BE2C (cell line): ENCODE measurements at regions not wholly inside any gene's neighbourhood (a gene's known extent, or its start where the extent isn't known, plus 50 kb on each side); places are given as distances from the start of the nearest gene placed in this dataset.
"Not testable (repeated sequence)": the region's sequence is repeated elsewhere in the genome, so short reads cannot be mapped to it uniquely, and the experiment has no call there.

Experiments used
- DNase-seq: peaks from one replicate; pipeline ENCODE4 v3.0.0-alpha.2; 2020
- H3K27me3 ChIP-seq: fragments of 250-450 bp; sonication (Bioruptor Pico); 2 replicates; pipeline ENCODE4 v1.5.1; 2020; ENCODE audit warnings: mild to moderate bottlenecking
- H3K36me3 ChIP-seq: fragments of 250-450 bp; sonication (Bioruptor Pico); 2 replicates; pipeline ENCODE4 v1.5.1; 2020; ENCODE audit warnings: mild to moderate bottlenecking
- H3K4me1 ChIP-seq: fragments of 250-450 bp; sonication (Bioruptor Pico); 2 replicates; pipeline ENCODE4 v1.5.1; 2020
- H3K4me3 ChIP-seq: 2 replicates; pipeline ENCODE4 v1.5.1; 2011; ENCODE audit warnings: low read depth, low read length
- H3K9me3 ChIP-seq: fragments of 250-450 bp; sonication (Bioruptor Pico); 2 replicates; pipeline ENCODE4 v1.5.1; 2020
- CTCF ChIP-seq: IDR thresholded peaks from 2 replicates; pipeline ENCODE4 v1.5.1; 2012; ENCODE audit warnings: mild to moderate bottlenecking, low read depth, low read length

- Histone ChIP-seq H3K4me3 (no peak overlapping the region), H3K36me3 (no peaks in the 10 kb centered on the region), H3K4me1 (no peaks in the 10 kb centered on the region), H3K9me3 (no peaks in the 10 kb centered on the region), H3K27me3 (no peaks in the 10 kb centered on the region)
- no peak for DNase-seq
- no peak for TF ChIP-seq CTCF
These were observed 1001.9 kb upstream of the NUDT12 start for GRCh38 chr5:104564530-104564929.

DNA sequence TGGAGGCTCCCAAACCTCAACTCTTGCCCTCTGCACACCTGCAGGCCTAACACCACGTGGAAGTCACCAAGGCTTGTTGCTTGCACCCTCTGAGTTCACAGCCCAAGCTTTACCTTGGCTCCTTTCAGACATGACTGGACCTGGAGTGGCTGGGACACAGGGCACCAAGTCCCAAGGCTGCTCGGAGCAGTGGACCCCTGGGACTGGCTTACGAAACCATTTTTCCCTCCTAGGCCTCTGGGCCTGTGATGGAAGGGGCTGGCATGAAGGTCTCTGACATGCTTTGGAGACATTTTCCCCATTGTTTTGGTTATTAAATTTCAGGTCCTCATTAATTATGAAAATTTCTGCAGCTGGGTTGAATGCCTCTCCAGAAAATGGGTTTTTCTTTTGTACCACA, 994.4 kb upstream of the NUDT12 start:
- Histone ChIP-seq H3K4me1 (no peaks in the 10 kb centered on the region), H3K36me3 (no peaks in the 10 kb centered on the region), H3K9me3 (no peaks in the 10 kb centered on the region; the same call in 1 of the 2 replicates), H3K4me3 (no peak overlapping the region), H3K27me3 (no peaks in the 10 kb centered on the region)
- DNase-seq, result no peak
- no peak for TF ChIP-seq CTCF

DNA sequence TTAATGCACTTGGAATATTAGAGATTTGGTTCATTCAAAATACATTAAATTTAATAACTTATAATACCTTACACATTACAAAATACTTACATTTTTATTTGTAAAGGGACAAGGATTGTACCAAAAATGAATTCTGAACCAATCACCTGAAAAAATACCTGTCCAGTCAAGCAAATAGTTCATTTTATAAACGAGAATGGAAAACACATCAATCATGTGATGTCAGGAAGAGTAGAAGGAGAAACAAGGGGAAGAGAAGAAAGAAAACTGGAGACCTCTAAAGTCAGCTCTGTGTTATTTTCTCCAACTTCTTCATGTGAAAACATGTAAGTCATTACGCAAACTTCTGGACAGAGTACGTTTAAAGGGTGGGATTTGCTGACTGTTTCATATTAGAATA, 989.0 kb upstream of the NUDT12 start:
- no peaks in the 10 kb centered on the region for H3K4me1 ChIP-seq
- no peak for TF ChIP-seq CTCF
- no peaks in the 10 kb centered on the region; the same call in 1 of the 2 replicates for H3K9me3 ChIP-seq
- H3K27me3 ChIP-seq, result no peaks in the 10 kb centered on the region
- H3K4me3 ChIP-seq, result no peak overlapping the region
- no peaks in the 10 kb centered on the region for H3K36me3 ChIP-seq
- no peak for DNase-seq

- not testable (repeated sequence) for H3K36me3 ChIP-seq, H3K4me3 ChIP-seq, DNase-seq, H3K9me3 ChIP-seq, H3K27me3 ChIP-seq, H3K4me1 ChIP-seq
These were observed 984.3 kb upstream of the NUDT12 start for GRCh38 chr5:104546871-104547270.

- H3K4me1 ChIP-seq, result peaks cover 11% of the 10 kb centered on the region; the same call in 1 of the 2 replicates
- no peak for TF ChIP-seq CTCF
- no peak for DNase-seq
- H3K27me3 ChIP-seq, result no peaks in the 10 kb centered on the region
- no peaks in the 10 kb centered on the region for H3K36me3 ChIP-seq
- H3K4me3 ChIP-seq, result no peak overlapping the region
- no peaks in the 10 kb centered on the region for H3K9me3 ChIP-seq
These were observed 978.7 kb upstream of the NUDT12 start for GRCh38 chr5:104541141-104541785.

- no peak for DNase-seq
- TF ChIP-seq CTCF, result no peak
- Histone ChIP-seq H3K27me3 (no peaks in the 10 kb centered on the region), H3K4me1 (peaks cover 11% of the 10 kb centered on the region; the same call in 1 of the 2 replicates), H3K9me3 (no peaks in the 10 kb centered on the region), H3K4me3 (no peak overlapping the region), H3K36me3 (no peaks in the 10 kb centered on the region)
These were observed 977.9 kb upstream of the NUDT12 start for GRCh38 chr5:104540448-104540847.
